ENCODE measurements at regions not wholly inside any gene's neighbourhood (a gene's known extent, or its start where the extent isn't known, plus 50 kb on each side); places are given as distances from the start of the nearest gene placed in this dataset.

- DNase-seq: no peak
- H3K9me3 ChIP-seq (ENCODE audit: insufficient read depth, low read depth, low read length): no peaks in the 10 kb centered on the region
- no peak overlapping the region for H2BK12ac ChIP-seq (ENCODE audit: low read length)
- no peak overlapping the region for H3K27ac ChIP-seq (ENCODE audit: low read depth, low read length)
- no peak overlapping the region for H3K14ac ChIP-seq (ENCODE audit: low read length)
- H3K18ac ChIP-seq (ENCODE audit: low read length): no peak overlapping the region
- no peaks in the 10 kb centered on the region for H3K36me3 ChIP-seq (ENCODE audit: control insufficient read depth in 1 of 2, insufficient read depth in 2 of 2, low read length in 2 of 2)
- no peak overlapping the region for H3K23ac ChIP-seq (ENCODE audit: low read length)
- no peak overlapping the region for H2BK5ac ChIP-seq (ENCODE audit: low read depth, low read length, poor library complexity)
- no peaks in the 10 kb centered on the region for H3K27me3 ChIP-seq (ENCODE audit: insufficient read depth, low read length)
- no peak overlapping the region for H2BK120ac ChIP-seq (ENCODE audit: insufficient read depth, low read length, poor library complexity)
- no peak overlapping the region for H4K8ac ChIP-seq (ENCODE audit: low read depth, low read length)
- no peak overlapping the region for H3K4me3 ChIP-seq (ENCODE audit: low read depth, low read length)
- no peaks in the 10 kb centered on the region for H3K79me2 ChIP-seq (ENCODE audit: control insufficient read depth, insufficient read depth, low read length, poor library complexity)
- no peak overlapping the region for H3K4me2 ChIP-seq (ENCODE audit: low read length)
- H4K12ac ChIP-seq (ENCODE audit: low read depth, low read length): no peak overlapping the region
- H2AFZ ChIP-seq (ENCODE audit: insufficient read depth, low read length, poor library complexity): no peak overlapping the region
- no peak overlapping the region for H2AK5ac ChIP-seq (ENCODE audit: low read length)
- WGBS (ENCODE audit: extremely low coverage, insufficient coverage, insufficient read length): no CpG with 5 or more reads among the region's 2 CpGs
- H3K4ac ChIP-seq (ENCODE audit: low read depth, low read length): no peak overlapping the region
- H4K91ac ChIP-seq (ENCODE audit: low read depth, low read length): no peak overlapping the region
- H3K9ac ChIP-seq (ENCODE audit: low read length): no peak overlapping the region
- no peaks in the 10 kb centered on the region for H3K79me1 ChIP-seq (ENCODE audit: low read length)
- H3K4me1 ChIP-seq (ENCODE audit: control insufficient read depth in 1 of 2, insufficient read depth in 2 of 2, low read length in 2 of 2): no peaks in the 10 kb centered on the region
Observed at GRCh38 chr18:29271501-29271900, 1094.6 kb upstream of the CDH2 start.

GRCh38 chr18:29259838-29260237, 1082.9 kb upstream of the CDH2 start:
- Histone ChIP-seq H4K91ac (ENCODE audit: low read depth, low read length) (no peak overlapping the region), H3K18ac (ENCODE audit: low read length) (no peak overlapping the region), H2BK12ac (ENCODE audit: low read length) (no peak overlapping the region), H2AK5ac (ENCODE audit: low read length) (no peak overlapping the region), H4K12ac (ENCODE audit: low read depth, low read length) (no peak overlapping the region), H3K9ac (ENCODE audit: low read length) (no peak overlapping the region), H3K9me3 (ENCODE audit: insufficient read depth, low read depth, low read length) (no peaks in the 10 kb centered on the region), H2BK120ac (ENCODE audit: insufficient read depth, low read length, poor library complexity) (no peak overlapping the region), H3K4me3 (ENCODE audit: low read depth, low read length) (no peak overlapping the region), H3K27ac (ENCODE audit: low read depth, low read length) (no peak overlapping the region), H2AFZ (ENCODE audit: insufficient read depth, low read length, poor library complexity) (no peak overlapping the region), H3K79me1 (ENCODE audit: low read length) (no peaks in the 10 kb centered on the region), H3K4me1 (ENCODE audit: control insufficient read depth in 1 of 2, insufficient read depth in 2 of 2, low read length in 2 of 2) (no peaks in the 10 kb centered on the region), H3K4me2 (ENCODE audit: low read length) (no peak overlapping the region), H4K8ac (ENCODE audit: low read depth, low read length) (no peak overlapping the region), H3K79me2 (ENCODE audit: control insufficient read depth, insufficient read depth, low read length, poor library complexity) (no peaks in the 10 kb centered on the region), H2BK5ac (ENCODE audit: low read depth, low read length, poor library complexity) (no peak overlapping the region), H3K27me3 (ENCODE audit: insufficient read depth, low read length) (no peaks in the 10 kb centered on the region), H3K36me3 (ENCODE audit: control insufficient read depth in 1 of 2, insufficient read depth in 2 of 2, low read length in 2 of 2) (no peaks in the 10 kb centered on the region), H3K14ac (ENCODE audit: low read length) (no peak overlapping the region), H3K23ac (ENCODE audit: low read length) (no peak overlapping the region), H3K4ac (ENCODE audit: low read depth, low read length) (no peak overlapping the region)
- DNase-seq: no peak
- no CpG with 5 or more reads among the region's 2 CpGs for WGBS (ENCODE audit: extremely low coverage, insufficient coverage, insufficient read length)

GRCh38 chr18:29254123-29254522, 1077.2 kb upstream of the CDH2 start:
- Histone ChIP-seq H3K4me1 (ENCODE audit: control insufficient read depth in 1 of 2, insufficient read depth in 2 of 2, low read length in 2 of 2) (no peaks in the 10 kb centered on the region), H3K4me3 (ENCODE audit: low read depth, low read length) (no peak overlapping the region), H3K23ac (ENCODE audit: low read length) (no peak overlapping the region), H3K79me1 (ENCODE audit: low read length) (no peaks in the 10 kb centered on the region), H2AK5ac (ENCODE audit: low read length) (no peak overlapping the region), H2BK12ac (ENCODE audit: low read length) (no peak overlapping the region), H3K4me2 (ENCODE audit: low read length) (no peak overlapping the region), H3K79me2 (ENCODE audit: control insufficient read depth, insufficient read depth, low read length, poor library complexity) (no peaks in the 10 kb centered on the region), H3K4ac (ENCODE audit: low read depth, low read length) (no peak overlapping the region), H4K8ac (ENCODE audit: low read depth, low read length) (no peak overlapping the region), H3K27me3 (ENCODE audit: insufficient read depth, low read length) (no peaks in the 10 kb centered on the region), H3K9ac (ENCODE audit: low read length) (no peak overlapping the region), H3K14ac (ENCODE audit: low read length) (no peak overlapping the region), H3K9me3 (ENCODE audit: insufficient read depth, low read depth, low read length) (no peaks in the 10 kb centered on the region), H3K27ac (ENCODE audit: low read depth, low read length) (no peak overlapping the region), H4K91ac (ENCODE audit: low read depth, low read length) (no peak overlapping the region), H2BK120ac (ENCODE audit: insufficient read depth, low read length, poor library complexity) (no peak overlapping the region), H3K18ac (ENCODE audit: low read length) (no peak overlapping the region), H2BK5ac (ENCODE audit: low read depth, low read length, poor library complexity) (no peak overlapping the region), H3K36me3 (ENCODE audit: control insufficient read depth in 1 of 2, insufficient read depth in 2 of 2, low read length in 2 of 2) (no peaks in the 10 kb centered on the region), H4K12ac (ENCODE audit: low read depth, low read length) (no peak overlapping the region), H2AFZ (ENCODE audit: insufficient read depth, low read length, poor library complexity) (no peak overlapping the region)
- no peak for DNase-seq
- WGBS (ENCODE audit: extremely low coverage, insufficient coverage, insufficient read length): no CpG with 5 or more reads among the region's 2 CpGs

- Histone ChIP-seq H2BK12ac (ENCODE audit: low read length) (no peak overlapping the region), H3K4ac (ENCODE audit: low read depth, low read length) (no peak overlapping the region), H3K4me2 (ENCODE audit: low read length) (no peak overlapping the region), H3K27ac (ENCODE audit: low read depth, low read length) (no peak overlapping the region), H3K27me3 (ENCODE audit: insufficient read depth, low read length) (no peaks in the 10 kb centered on the region), H4K8ac (ENCODE audit: low read depth, low read length) (no peak overlapping the region), H3K79me2 (ENCODE audit: control insufficient read depth, insufficient read depth, low read length, poor library complexity) (no peaks in the 10 kb centered on the region), H3K4me1 (ENCODE audit: control insufficient read depth in 1 of 2, insufficient read depth in 2 of 2, low read length in 2 of 2) (no peaks in the 10 kb centered on the region), H2AFZ (ENCODE audit: insufficient read depth, low read length, poor library complexity) (no peak overlapping the region), H2BK120ac (ENCODE audit: insufficient read depth, low read length, poor library complexity) (no peak overlapping the region), H3K18ac (ENCODE audit: low read length) (no peak overlapping the region), H3K14ac (ENCODE audit: low read length) (no peak overlapping the region), H4K91ac (ENCODE audit: low read depth, low read length) (no peak overlapping the region), H3K9ac (ENCODE audit: low read length) (no peak overlapping the region), H2AK5ac (ENCODE audit: low read length) (no peak overlapping the region), H4K12ac (ENCODE audit: low read depth, low read length) (no peak overlapping the region), H2BK5ac (ENCODE audit: low read depth, low read length, poor library complexity) (no peak overlapping the region), H3K4me3 (ENCODE audit: low read depth, low read length) (no peak overlapping the region), H3K9me3 (ENCODE audit: insufficient read depth, low read depth, low read length) (no peaks in the 10 kb centered on the region), H3K79me1 (ENCODE audit: low read length) (no peaks in the 10 kb centered on the region), H3K23ac (ENCODE audit: low read length) (no peak overlapping the region), H3K36me3 (ENCODE audit: control insufficient read depth in 1 of 2, insufficient read depth in 2 of 2, low read length in 2 of 2) (no peaks in the 10 kb centered on the region)
- DNase-seq: no peak
- no CpG with 5 or more reads among the region's 1 CpG for WGBS (ENCODE audit: extremely low coverage, insufficient coverage, insufficient read length)
Observed at GRCh38 chr18:29251681-29252080, 1074.8 kb upstream of the CDH2 start.

- no peak overlapping the region for H3K4ac ChIP-seq (ENCODE audit: low read depth, low read length)
- H3K14ac ChIP-seq (ENCODE audit: low read length): no peak overlapping the region
- no peak overlapping the region for H2BK120ac ChIP-seq (ENCODE audit: insufficient read depth, low read length, poor library complexity)
- no peak overlapping the region for H2BK5ac ChIP-seq (ENCODE audit: low read depth, low read length, poor library complexity)
- H3K27ac ChIP-seq (ENCODE audit: low read depth, low read length): no peak overlapping the region
- no peak overlapping the region for H2AFZ ChIP-seq (ENCODE audit: insufficient read depth, low read length, poor library complexity)
- no peak overlapping the region for H4K12ac ChIP-seq (ENCODE audit: low read depth, low read length)
- no peak overlapping the region for H4K8ac ChIP-seq (ENCODE audit: low read depth, low read length)
- no peaks in the 10 kb centered on the region for H3K27me3 ChIP-seq (ENCODE audit: insufficient read depth, low read length)
- H3K4me3 ChIP-seq (ENCODE audit: low read depth, low read length): no peak overlapping the region
- no peaks in the 10 kb centered on the region for H3K4me1 ChIP-seq (ENCODE audit: control insufficient read depth in 1 of 2, insufficient read depth in 2 of 2, low read length in 2 of 2)
- no peak for DNase-seq
- no peaks in the 10 kb centered on the region for H3K36me3 ChIP-seq (ENCODE audit: control insufficient read depth in 1 of 2, insufficient read depth in 2 of 2, low read length in 2 of 2)
- H3K4me2 ChIP-seq (ENCODE audit: low read length): no peak overlapping the region
- no peak overlapping the region for H3K18ac ChIP-seq (ENCODE audit: low read length)
- no peak overlapping the region for H2AK5ac ChIP-seq (ENCODE audit: low read length)
- no peak overlapping the region for H2BK12ac ChIP-seq (ENCODE audit: low read length)
- H4K91ac ChIP-seq (ENCODE audit: low read depth, low read length): no peak overlapping the region
- no peak overlapping the region for H3K23ac ChIP-seq (ENCODE audit: low read length)
- no peaks in the 10 kb centered on the region for H3K9me3 ChIP-seq (ENCODE audit: insufficient read depth, low read depth, low read length)
- no peak overlapping the region for H3K9ac ChIP-seq (ENCODE audit: low read length)
- H3K79me2 ChIP-seq (ENCODE audit: control insufficient read depth, insufficient read depth, low read length, poor library complexity): no peaks in the 10 kb centered on the region
- no peaks in the 10 kb centered on the region for H3K79me1 ChIP-seq (ENCODE audit: low read length)
Observed at GRCh38 chr18:29250843-29251242, 1073.9 kb upstream of the CDH2 start.
